GM19372 (cell line): ENCODE measurements at regions not wholly inside any gene's neighbourhood (a gene's known extent, or its start where the extent isn't known, plus 50 kb on each side); places are given as distances from the start of the nearest gene placed in this dataset.
"Not testable (repeated sequence)": the region's sequence is repeated elsewhere in the genome, so short reads cannot be mapped to it uniquely, and the experiment has no call there.

Experiments
- ATAC-seq: cut with Tn5 transposase; IDR thresholded peaks from one replicate; pipeline ENCODE4 v1.9.1; 2021; ENCODE audit warnings: mild to moderate bottlenecking, low read depth, moderate library complexity; ENCODE audit not compliant: unreplicated experiment

- ATAC-seq: no peak
Measured at GRCh38 chr9:34797367-34797766, 87.4 kb upstream of the CCL21 start.

DNA sequence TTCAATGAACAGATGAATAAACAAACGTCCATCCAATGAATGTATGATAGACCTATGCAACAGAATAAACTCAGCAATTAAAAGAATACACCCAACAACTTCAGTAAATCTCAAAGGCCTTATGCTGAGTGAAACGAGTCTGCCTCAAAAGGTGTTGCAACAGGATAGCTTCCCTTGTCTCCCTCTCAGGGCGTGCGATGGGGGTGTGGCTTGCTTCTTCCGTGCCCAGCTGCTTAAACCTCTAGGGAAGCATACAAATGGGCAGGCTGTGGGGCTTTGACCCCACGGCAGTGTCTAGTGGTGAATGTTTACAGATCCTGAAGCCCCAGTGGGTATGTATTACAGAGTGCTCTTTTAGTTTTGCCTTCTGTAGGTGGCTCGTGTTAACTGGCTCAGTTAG lies 87.0 kb upstream of the CCL21 start:
- ATAC-seq: no peak

DNA sequence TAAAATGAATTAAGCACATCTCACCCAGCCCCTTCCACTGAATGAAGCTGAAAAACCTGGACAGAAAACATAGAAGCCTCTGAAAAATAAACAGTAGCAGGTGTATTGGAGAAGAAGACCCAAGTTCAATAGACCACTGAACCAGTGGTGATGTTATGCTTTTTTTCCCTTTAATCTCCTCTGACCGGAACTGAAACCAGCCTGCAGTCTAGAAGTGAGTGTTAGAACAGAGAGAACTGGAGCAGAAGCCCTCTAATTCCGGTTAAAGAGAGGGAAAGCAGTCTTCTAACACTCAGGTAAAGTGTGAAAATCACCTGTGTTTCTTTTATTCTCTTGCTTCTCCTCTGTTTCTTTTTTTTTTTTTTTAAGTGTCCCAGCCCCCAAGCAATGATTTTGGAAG lies 83.5 kb upstream of the CCL21 start:
- ATAC-seq: no peak

DNA sequence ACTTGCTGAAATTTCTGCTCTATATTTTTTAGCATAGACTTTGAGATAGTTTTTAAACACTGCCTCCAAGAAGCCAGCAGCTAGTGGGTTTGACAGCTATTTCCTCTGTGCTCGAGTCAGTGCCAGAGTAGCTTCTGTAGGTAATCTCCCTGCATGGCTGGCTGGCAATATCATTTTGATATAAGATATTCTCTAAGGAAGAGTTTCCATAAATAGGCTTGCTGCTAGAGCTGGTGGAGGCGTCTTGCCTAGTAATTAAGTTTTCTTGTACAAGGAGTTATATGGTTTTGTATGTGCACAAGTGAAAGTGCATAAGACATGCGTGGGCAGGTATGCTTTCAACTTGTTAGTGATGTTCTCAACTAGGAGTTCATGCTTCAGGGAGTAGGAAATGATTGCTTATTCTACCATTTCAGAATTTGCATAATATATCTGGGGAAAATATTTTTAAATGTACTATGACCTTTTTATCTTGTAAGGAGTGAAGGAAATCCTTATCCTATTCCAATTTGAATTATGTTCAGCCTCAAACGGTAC lies 74.1 kb upstream of the CCL21 start:
- ATAC-seq: no peak

- ATAC-seq: no peak
Measured at GRCh38 chr9:34782372-34782771, 72.4 kb upstream of the CCL21 start.

DNA sequence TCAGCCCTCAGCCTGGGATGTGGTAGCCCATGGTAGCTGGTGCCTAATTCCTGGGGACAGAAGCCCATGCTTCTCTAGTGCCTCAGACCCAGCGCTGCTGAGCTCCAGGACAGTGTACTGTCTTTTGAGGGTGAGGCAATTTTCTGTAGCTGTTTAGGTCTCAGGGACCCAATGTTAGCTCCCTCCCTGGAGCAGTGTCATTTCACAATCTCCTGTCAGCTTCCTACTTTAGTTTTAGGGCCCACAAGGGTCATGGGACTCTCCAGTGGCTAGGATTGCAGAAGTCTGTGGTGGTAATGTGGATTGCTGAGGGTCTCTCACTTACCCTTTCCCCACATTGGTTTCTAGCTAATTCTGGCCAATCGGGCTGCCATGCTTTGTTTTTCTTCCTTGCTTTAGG lies 67.7 kb upstream of the CCL21 start:
- no peak for ATAC-seq

GRCh38 chr9:34773955-34774354 lies 64.0 kb upstream of the CCL21 start:
- no peak for ATAC-seq

DNA sequence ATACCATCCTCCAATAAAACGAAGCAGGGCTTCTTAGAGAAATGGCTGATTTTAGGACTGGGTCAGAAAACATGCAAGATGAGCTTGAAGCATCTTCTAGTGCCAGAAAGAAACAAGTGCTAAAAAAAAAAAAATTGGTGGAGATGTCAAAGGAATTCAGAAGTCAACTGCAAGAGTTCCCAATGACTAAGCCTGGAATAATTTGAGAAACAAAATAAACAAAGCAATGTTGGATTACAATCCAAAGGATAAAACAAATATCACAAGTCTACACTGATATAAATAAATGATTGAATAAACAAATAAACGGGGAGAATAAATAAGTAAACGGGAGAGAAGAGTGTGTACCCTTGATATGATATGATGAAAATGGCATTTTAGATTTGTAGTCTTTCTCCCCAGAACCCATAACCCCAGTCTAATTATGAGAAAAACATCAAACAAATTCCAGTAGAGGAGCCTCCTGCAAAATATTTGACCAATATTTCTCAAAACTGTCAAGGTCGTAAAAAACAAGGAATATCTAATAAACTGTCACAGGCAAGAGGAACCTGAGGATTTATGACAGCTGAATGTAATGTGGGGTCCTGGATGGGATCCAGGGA lies 63.5 kb upstream of the CCL21 start:
- ATAC-seq: no peak

- ATAC-seq: no peak
Measured at GRCh38 chr9:34771007-34771406, 61.1 kb upstream of the CCL21 start.

GRCh38 chr9:34767087-34767486 lies 57.2 kb upstream of the CCL21 start:
- not testable (repeated sequence) for ATAC-seq

GRCh38 chr9:34760196-34761040 lies 50.5 kb upstream of the CCL21 start:
- ATAC-seq: not testable (repeated sequence)
